NCI-H187 (cell line): ENCODE measurements at regions not wholly inside any gene's neighbourhood (a gene's known extent, or its start where the extent isn't known, plus 50 kb on each side); places are given as distances from the start of the nearest gene placed in this dataset.
A peak's percentile ranks its signal among the peaks of the same experiment; 100 is the strongest.

ENCODE experiments used
- DNase-seq, 2 experiments: peaks; one replicate each; lab custom pipeline; 2025; lab: John Stamatoyannopoulos, UW

DNA sequence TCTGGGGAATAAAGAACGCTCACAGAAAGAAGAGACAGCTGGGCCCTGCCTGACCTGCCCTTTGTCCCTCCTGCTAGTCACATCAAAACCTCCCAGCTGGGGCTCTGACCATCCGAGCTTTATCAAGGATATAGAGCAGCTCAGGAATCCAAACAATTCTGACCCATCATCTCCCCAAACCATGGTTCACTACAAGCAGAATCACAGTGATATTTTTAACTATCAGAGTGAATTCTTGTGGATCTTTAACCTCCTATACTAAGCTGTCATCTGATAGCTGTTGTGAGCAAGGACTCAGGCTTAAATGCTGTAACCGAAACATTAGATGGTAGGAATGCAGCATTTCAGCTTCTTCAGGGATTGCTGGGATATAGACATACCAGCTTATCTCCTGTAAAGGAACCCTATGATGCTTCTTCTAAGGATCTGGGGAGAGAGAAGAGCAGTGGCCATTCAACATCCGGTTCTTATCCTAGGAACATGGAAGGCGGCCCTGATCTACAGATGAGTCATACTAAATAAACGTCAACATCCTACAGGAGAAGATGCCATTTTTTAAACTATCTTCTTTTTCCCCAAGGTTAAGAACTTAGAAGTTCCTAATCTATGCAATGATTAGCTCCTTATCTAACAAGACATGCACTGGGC, 84.7 kb upstream of the AKIP1 start:
- DNase-seq, result no peak

DNA sequence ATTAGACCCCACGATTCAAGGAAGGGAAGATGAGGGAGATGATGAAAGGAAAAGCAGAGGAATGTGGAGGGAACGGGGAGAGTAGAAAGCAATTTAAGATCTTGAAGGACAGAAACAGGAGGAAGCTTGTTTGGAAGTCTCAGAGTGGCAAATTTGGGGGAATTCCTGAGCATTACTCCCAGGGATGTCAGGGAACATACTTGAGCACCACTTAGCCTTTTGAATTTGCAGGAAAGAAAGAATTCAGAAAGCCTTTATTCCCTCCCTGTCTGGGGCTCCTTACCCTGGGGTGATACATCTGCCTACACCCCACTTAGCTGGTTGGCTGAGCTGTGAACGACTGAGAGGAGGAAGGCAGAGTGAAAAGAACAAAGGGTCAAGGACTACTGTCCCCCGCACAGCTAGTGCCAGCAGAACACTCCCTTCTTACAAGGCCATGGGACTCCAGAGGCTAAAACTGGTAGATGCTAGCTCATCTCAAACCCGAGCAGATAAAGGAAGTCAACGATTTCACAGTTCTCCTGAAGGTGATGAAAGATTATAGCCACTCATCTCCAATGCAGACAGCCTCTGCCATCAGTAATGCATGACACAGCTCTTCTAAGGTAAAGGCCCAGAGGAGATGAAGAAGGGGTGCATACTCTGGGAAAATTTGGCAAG, 84.0 kb upstream of the AKIP1 start:
- no peak for DNase-seq

DNA sequence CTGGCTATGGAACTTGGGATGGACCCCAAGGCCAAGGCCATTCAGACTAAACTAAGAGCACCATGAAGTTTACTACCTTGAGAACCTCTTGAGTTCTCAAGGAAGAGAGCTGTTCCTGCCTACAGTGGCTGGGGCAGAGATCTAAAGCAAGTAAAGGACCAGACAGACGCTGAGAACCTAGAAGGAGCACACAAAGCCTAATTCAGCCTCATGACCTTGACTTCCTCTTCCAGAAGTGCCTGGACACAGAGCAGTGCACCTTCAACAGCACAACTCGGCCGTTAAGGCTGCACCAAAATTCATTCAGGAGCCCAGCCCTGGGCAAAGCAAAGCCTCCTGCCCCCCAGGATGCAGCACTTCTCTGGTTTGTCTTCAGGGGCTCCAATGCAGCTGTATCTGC, 82.9 kb upstream of the AKIP1 start:
- no peak for DNase-seq

DNA sequence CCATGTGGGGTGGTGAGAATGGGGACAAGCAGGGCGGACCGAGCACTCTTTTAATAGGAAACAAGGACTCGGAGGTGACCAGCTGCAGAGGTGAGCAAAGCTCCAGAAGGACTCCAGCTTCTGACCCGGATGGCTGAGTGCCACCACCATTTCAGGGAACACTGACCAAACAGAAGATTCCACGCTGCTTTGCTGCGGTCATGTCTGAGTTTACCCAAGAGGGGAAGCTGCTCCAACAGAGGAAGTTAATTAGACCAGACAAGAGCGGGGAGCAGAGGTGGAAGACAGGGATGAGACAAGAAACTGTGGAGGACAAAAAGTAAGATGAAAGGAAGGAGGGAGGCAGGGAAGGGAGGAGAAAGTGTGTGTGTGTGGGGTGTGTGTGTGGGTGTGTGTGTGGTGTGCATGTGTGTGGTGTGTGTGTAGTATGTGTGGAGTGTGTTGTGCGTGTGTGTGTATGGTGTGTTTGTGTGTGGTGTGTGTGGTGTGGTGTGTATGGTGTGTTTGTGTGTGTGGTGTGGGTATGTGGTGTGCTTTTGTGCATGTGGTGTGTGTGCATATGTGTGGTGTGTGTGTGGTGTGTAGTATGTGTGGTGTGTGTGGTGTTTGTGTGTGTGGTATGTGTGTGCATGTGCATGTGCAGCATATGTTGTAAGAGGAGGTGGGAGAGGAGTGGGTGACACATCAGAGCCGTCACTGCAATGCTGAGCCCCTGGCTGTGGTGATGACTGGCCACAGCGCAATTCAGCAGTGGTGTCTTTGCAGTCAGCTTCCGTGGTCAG, 82.2 kb upstream of the AKIP1 start:
- no peak for DNase-seq

DNA sequence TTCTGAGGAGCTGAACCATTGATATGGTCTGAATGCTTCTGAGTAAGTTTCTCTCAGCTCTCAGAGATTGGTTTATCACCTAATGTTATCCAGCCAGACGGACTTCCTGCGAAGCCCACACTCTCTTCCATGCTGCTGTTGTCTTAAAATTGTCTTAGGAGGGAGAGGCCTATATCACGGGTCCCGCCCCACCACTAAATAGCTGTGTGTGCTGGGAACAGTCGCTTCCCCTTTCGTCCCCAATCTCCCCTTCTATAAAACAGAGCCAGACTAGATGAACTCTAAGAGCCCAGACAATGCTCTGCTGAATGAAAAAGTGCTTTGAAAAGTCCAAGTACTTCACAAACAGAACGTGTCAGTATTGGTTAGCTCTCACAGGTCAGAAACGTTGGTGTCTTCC, 81.4 kb upstream of the AKIP1 start:
- DNase-seq, result no peak

DNA sequence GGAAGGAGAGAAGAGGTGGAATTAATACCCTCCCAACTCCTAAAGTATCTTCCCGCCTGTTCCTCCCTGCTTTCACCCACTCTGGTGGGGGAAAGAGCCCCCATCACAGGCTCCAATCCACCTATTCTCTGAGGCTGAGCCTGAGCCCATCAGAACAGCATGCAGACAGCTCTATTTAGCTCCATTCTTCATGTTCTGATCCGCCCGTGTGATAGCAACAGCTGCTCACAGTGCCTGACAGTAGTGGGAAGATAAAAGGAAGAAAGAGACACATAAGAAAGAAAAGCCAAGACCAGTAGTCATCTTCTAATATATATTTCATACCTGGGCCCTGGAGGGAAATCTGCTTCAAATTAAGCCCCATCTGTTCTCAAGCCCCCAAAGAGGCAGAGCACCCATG, 80.3 kb upstream of the AKIP1 start:
- no peak for DNase-seq

DNA sequence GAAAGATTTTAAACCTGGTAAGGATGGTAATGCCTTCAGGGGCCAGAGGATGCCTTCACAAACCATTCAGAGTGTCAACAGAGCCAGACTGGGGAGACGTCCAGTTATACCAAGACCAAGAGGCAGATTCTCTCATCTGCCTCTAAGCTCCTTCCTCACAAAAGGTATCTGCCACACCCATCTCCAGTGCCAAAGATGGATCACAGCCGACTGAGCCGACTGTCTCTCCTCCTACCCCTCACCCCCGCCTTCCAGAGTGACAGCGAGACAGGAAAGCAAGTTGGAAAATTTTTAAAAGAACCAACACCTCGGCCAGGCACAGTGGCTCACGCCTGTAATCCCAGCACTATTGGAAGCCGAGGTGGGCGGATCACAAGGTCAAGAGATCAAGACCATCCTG, 79.1 kb upstream of the AKIP1 start:
- DNase-seq, result no peak

DNA sequence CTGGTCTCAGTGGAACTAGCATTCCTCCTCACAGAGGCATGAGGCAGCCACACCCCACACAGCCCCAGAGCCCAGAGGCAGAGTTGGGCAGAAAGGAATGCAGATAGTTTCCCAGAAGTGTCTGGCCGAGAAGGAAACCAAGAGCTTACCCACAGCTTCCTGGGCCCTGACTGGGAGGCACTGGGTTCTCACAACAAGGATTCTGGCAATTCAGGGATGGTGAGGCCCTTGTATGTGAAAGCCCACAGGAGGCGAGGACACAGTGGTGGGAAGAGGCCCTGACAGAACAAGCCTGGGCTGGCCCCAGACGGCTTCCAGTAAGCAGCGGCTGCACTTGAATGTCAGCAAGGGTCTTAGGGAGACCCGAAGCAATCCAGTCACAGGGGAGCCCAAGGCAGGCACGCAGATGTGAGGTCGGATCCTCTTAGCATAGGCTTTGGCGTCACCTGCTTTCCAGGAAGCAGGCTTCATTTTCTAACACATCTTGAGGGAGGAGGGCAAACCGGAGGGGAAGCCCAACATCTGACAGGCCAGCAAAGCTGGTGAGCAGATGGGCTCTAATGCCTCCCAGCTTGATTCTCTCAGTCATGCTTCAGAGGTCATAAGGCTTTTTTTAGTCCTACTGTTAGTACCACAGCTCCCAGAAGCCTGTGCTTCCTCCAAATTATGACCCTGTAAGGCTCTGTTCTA, 78.3 kb upstream of the AKIP1 start:
- peak; percentile 29 to 36 for DNase-seq

DNA sequence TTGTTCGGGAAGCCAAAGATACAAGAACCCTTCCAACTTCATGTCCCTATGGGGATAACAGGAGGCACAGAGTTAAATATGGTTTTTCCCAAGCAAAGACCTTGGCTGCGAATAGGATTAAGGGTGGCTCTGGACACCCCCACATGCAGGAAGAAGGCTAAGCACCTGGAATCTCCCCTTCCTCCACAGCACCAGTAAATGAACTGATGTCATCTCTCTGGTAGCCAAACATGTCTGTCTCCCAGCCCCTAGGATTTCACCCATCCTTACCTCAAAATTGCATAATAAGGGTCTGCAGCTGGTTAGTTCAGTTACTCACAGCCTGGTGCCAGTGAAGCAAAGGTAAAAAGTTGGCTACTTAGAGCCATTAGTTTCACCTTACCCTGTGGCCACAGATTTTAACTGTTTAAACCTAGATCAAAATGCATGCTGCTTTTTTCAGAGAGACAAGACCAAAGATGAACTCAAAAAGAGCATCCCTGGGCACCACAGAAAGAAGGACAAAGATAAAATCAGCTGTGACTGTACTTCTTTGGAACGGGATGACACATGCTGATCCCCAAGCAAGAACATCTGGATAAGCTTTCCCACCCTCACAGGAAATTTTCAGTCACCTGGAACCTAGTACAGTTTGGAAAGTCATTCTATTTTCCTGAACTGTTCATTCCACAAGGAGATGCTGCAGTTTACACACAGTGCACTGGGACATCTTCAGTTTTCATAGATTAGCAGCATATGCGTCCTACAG, 77.2 kb upstream of the AKIP1 start:
- DNase-seq, result no peak

DNA sequence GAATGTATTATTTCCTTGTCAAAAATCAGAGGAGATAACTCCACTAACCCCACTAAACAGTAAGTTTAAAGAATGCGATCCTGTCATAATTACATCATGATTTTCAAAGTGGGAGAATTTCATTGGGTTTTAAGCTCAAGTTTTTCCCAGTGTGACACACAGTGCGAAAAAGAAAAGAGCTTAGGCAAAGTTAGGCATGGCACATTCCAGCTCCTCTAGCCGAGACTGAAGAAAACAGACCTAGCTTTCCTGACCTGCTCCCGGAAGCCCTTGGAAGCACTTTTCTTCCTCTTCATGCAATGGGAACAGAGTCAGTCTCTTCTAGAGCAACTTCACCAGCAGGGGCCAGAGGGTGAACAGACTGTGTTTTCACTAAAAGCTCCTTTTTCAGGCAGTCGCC, 76.6 kb upstream of the AKIP1 start:
- no peak for DNase-seq

DNA sequence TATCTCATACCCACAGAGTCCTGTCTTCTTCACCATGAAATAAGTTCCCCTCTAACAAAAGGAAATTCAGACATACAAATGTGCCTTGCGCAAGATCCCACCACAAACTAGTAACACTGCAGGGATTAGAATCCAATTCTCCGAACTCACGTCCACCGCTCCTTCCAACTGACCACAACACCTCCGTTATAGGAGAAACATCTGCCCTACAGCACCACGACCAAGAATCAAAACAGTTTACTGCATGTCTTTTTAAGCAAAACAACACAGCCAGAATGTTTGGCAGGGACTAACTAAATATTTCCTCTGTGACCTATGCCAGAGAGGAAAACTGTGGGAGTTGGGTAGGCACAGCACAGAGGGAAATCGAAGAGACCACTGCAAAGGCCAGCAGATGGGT, 72.7 kb upstream of the AKIP1 start:
- no peak for DNase-seq

DNA sequence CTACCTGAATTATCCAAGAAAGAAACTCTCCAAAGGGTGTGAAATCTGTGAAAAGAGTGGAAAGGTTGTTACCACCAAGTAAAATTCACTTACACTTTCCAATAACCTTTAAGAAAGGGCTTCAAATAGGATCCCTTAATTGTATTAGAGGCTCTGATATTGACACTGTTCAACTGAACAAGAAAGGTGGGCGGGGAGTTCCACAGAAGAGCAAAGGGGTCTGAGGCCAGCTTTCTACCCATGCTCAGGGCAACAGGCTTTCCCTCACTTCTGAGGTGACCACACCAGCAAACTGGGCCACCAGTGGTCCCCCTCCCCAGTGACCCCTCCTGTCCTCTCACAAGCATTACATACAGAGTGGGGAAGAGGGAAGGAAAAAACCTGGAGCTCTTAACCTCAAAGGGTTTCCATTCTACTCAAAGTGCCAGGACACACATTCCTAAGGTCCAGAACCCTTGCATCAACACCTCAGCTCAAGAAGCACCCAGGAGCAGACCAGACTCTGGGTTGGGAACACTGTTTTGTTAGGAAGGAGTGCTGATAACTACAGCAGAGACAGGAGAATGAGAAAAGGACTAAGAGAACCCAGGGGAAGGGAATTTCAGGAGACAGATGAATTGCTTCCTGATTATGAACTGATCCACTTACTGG, 71.6 kb upstream of the AKIP1 start:
- DNase-seq, result no peak

DNA sequence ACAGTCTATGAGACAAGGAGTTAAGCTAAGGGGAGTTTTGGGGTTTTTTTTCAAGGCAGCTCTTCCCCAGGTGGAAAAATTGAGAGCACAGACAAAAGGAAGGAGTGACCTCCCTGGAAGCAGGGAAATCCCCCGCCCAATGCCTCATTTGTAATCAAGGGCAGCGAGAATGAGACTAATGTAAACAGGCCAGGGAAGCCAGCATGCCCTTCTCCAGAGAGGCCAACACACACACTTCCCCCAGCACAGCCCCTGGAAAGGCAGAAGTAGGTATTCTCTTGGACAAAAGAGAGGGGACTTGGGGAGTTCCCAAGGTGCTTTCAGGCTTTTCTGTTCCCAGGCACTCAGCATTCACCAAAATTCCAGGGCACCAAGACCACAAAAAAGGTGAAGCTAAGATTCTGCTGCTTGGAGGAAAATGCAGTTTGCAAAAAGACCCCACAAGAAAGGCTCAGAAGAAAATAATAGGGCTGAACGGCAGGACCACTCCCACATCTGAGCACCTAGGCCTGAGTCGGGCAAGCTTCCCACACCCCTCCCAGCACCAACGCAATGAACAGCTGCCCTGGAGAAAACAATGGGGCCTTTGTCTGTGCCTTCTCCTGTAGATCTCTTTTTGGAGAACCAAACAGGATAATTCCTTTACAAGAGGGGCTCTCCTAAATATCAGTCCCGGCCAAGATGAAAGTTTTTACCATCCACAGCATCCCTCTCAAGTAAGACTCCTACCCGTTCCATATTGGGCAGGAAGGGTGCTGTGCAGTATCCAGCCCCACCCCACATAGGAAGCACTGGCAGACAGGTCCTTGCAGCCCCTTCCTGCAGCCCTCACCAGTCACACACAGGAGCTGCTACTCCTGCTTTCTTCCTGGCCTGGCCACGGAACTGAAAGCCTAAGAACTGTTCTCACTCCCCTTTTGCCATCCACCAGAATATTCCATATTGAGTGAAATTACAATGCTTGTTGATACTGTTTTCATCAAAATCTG, 70.7 kb upstream of the AKIP1 start:
- no peak for DNase-seq

DNA sequence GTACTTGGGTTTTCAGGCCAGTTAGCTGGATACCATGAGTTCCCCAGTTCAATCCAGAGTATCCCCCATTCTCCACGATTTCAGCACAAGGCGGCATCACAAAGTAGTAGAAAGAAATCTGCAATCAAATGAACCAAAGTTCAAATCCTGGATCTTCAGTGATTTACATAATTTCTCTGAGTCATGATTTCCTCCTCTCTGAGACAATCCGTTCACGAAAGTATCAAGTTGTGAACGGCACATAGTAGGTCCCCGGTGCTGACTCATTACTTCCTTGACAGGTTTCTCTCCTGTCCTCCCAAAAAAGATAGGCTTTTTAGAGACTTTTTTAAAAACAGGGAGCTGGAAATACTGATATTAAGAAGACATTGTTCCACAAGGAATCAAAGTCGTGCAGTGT, 69.1 kb upstream of the AKIP1 start:
- no peak for DNase-seq

DNA sequence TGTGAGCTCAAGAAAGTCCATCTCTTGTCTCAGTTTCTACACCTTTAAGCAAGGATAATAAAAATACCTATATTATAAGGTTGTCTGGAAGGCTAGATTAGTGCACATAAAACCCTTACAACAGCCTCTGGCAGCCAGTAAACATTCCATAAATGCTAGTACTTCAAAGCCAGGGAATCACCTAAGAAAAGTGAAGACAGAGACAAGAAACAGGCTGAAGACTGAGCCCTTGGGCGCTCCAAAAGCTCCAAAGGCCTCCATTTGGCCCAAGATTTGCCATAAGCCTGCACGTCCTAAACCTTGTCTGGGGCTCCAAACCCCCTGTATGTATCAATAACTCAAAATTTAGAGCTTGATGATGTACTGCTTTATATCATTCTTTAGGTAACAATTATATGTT, 52.2 kb upstream of the AKIP1 start:
- DNase-seq, result no peak
